ENCODE measurements at regions not wholly inside any gene's neighbourhood (a gene's known extent, or its start where the extent isn't known, plus 50 kb on each side); places are given as distances from the start of the nearest gene placed in this dataset.

DNA sequence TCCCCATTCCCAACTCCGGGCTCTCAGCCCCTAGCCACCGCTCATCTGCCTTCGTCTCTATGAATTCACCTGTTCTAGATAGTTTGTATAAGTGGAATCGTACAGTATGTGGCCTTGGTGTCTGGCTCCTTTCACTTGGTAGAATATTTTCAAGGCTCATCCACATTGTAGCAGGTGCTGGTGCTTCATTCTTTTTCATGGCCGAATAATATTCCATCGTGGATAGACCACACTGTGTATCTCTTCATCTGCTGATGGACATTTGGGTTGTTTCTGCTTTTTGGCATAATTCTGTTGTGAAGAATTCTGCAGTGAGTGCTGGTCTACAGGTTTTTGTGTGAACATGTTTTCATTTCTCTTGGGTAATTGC, 324.2 kb downstream of the SEC14L1 start:
- no peak for DNase-seq
- peaks cover 0 to 1% (median 0%) of the 10 kb centered on the region in 9 donors for H3K9me3 Mint-ChIP-seq
- no peak for ATAC-seq
- peak overlapping the region; percentile 70 to 88 (median 81) for H3K4me3 Mint-ChIP-seq
- H3K36me3 Mint-ChIP-seq = peaks cover 0 to 49% (median 16%) of the 10 kb centered on the region in 3 donors
- POLR2A ChIA-PET = interaction anchor here (0.6 to 74.5 kb wide), 9 partner anchors 8 to 493 kb away, joined by 5 to 5369 read pairs (median 13); partner anchors contain the start of gene TNRC6C
- peaks cover 45 to 94% (median 92%) of the 10 kb centered on the region in 4 donors for H3K4me1 Mint-ChIP-seq
- H3K27ac Mint-ChIP-seq = peak overlapping the region; percentile 75 to 99 (median 94)
- H3K27me3 Mint-ChIP-seq = no peaks in the 10 kb centered on the region

DNA sequence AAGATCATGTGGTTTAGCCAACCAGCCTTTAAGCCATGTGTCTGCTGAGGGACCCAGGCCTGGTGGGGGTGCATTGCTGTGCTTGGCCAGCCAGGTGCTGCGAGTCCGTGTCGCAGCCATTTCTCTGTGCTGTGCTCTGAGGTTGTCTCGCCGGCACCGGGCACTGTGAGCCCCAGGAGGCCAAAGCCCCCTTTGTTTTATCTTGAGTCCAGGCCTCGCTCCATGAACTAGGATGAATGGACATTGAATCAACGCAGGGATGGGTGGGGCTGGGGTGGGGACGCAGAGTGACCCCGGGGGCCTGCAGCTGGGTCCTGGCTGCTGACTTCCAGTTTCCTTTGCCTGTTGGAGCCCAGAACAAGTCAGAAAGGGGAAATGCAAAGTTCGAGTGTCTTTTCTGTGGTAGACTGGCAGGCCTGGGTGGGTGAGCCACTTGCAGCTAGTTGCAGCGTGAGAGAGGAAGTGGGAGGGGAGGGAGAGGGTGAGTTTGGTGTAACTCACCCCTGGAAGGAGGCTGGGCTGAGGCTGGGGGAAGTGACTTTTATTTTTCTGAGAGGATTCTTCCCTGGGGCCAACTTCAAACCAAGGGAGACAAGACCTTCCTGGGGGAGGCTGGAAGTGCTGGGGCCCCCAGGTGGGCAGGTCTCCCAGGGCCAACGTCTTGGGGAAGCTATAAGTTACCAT, 324.7 kb downstream of the SEC14L1 start:
- peaks cover 0 to 54% (median 18%) of the 10 kb centered on the region in 3 donors for H3K36me3 Mint-ChIP-seq
- peaks cover 0 to 6% (median 0%) of the 10 kb centered on the region in 9 donors for H3K9me3 Mint-ChIP-seq
- DNase-seq (peak in 9 of 10 donors; percentile 70 to 92 (median 80)), ATAC-seq (peak; percentile 82 to 95)
- POLR2A ChIA-PET = interaction anchor here (0.6 to 74.5 kb wide), 12 partner anchors 8 to 493 kb away, joined by 3 to 5369 read pairs (median 7); partner anchors contain the start of gene TNRC6C
- H3K4me3 Mint-ChIP-seq = peak overlapping the region; percentile 70 to 88 (median 81)
- peaks cover 48 to 94% (median 92%) of the 10 kb centered on the region in 4 donors for H3K4me1 Mint-ChIP-seq
- H3K27ac Mint-ChIP-seq = peak overlapping the region; percentile 75 to 99 (median 94)
- no peaks in the 10 kb centered on the region for H3K27me3 Mint-ChIP-seq

DNA sequence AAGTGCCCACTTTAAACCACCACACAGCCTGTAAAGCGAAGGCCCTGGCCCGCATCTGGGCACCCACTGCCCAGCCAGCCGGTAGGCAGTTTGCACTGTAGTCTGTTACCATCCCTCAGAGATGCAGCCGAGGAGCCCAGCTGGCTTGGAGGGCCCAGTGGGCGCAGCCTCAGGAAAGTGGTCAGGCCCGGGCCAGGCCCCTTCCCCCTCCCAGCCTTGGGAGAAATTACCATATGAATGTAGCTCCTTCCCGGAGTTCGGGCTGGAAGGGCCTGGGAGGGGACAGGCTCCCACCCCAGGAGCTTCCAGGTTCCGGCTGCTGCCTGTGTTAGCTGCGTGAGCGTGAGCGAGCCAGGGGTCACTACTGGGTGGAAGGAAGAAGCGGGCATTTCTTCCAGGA, 325.4 kb downstream of the SEC14L1 start:
- Mint-ChIP-seq H3K27ac (peak overlapping the region; percentile 75 to 99 (median 94)), H3K4me3 (peak overlapping the region; percentile 70 to 88 (median 81)), H3K27me3 (no peaks in the 10 kb centered on the region), H3K9me3 (peaks cover 0 to 10% (median 0%) of the 10 kb centered on the region in 9 donors), H3K4me1 (peaks cover 51 to 95% (median 93%) of the 10 kb centered on the region in 4 donors), H3K36me3 (peaks cover 0 to 61% (median 22%) of the 10 kb centered on the region in 3 donors)
- no peak for DNase-seq
- peak in 1 of 2 donors; percentile 15 for ATAC-seq
- POLR2A ChIA-PET = interaction anchor here (0.7 to 74.5 kb wide), 13 partner anchors 7 to 639 kb away, joined by 3 to 5369 read pairs (median 5); no protein-coding TSS in a partner anchor

DNA sequence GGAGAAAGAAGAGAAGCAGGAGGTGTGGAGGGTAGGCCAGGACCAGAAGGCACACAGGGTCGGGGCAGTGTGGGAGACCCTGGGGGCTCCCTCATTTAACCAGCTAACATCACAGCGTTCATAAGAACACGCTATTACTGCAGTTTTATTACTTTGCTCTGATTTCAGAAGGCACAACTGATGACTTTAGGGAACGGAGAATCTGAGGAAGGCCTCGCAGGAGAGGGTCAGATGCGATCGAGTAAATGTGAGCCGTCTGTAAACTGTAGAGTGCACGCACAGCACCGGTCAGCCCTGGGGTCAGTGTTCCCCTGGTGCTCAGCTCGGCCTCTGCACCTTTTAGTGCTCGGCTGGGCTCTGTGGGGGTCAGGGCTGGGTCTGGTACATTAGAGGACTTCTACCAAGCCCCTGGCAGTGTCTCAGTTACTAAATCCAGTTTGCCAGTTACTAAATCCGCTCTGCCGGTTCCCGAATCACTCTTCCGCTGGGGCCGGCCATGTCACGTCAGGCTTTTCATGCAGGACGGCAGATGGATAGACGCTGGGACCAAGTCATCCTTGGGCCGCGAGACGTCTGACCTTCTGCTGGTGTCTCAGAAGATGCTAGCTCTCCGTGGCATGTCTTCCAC, 325.9 kb downstream of the SEC14L1 start:
- H3K4me1 Mint-ChIP-seq = peaks cover 48 to 95% (median 93%) of the 10 kb centered on the region in 4 donors
- peak overlapping the region; percentile 36 to 88 (median 78) for H3K4me3 Mint-ChIP-seq
- no peaks in the 10 kb centered on the region for H3K27me3 Mint-ChIP-seq
- peak overlapping the region; percentile 75 to 99 (median 94) for H3K27ac Mint-ChIP-seq
- peaks cover 0 to 10% (median 0%) of the 10 kb centered on the region in 9 donors for H3K9me3 Mint-ChIP-seq
- peaks cover 0 to 63% (median 24%) of the 10 kb centered on the region in 3 donors for H3K36me3 Mint-ChIP-seq
- DNase-seq (no peak), ATAC-seq (no peak)
- POLR2A ChIA-PET = interaction anchor here (0.7 to 74.5 kb wide), 12 partner anchors 8 to 639 kb away, joined by 3 to 5369 read pairs (median 7); no protein-coding TSS in a partner anchor

DNA sequence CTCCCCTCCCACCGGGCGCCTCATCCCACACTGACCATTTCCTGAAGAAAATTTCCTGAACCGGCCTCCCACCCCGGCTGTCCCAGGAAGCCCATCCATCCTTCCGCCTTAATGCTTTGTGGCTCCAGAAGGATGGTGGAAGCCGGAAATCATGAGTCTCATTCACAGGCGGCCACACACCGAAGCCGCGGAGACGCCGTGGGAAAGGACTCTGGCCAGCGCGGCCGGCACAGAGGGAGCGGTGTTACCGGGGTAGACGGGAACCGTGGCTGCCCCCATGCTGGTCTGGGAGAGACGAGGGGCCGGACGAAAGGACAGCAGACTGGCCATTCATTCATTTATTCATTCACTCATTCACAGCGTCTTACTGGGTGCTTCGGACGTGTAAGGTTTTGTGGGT, 326.8 kb downstream of the SEC14L1 start:
- ATAC-seq (no peak), DNase-seq (no peak)
- peaks cover 0 to 10% (median 0%) of the 10 kb centered on the region in 9 donors for H3K9me3 Mint-ChIP-seq
- H3K27me3 Mint-ChIP-seq = no peaks in the 10 kb centered on the region
- POLR2A ChIA-PET = interaction anchor here (1.2 to 74.5 kb wide), 6 partner anchors 10 to 54 kb away, joined by 3 to 5369 read pairs (median 8); no protein-coding TSS in a partner anchor
- H3K4me1 Mint-ChIP-seq = peaks cover 54 to 97% (median 95%) of the 10 kb centered on the region in 4 donors
- peak overlapping the region in 4 of 10 donors; percentile 26 to 84 (median 58) for H3K4me3 Mint-ChIP-seq
- peak overlapping the region in 8 of 10 donors; percentile 33 to 97 (median 89) for H3K27ac Mint-ChIP-seq
- peaks cover 0 to 67% (median 24%) of the 10 kb centered on the region in 3 donors for H3K36me3 Mint-ChIP-seq

DNA sequence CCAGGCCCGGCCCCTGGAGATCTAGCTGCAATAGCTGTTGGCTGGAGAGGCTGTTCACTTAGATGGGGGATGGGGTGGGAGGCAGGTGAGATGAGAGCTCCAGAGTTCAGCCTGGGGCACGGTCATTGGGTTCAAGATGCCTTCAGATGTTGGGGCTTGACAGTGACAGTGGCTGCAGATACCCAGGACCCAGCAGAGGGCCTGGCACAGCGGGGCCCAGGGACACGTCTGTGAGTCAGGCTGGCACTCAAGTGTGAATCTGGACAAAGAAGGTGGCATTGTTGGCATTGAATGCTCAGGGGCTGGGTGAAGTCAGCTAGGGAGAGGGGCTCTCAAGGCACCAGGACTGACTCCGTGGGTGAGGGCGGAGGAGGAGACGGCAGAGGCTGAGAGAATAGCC, 328.1 kb downstream of the SEC14L1 start:
- no peaks in the 10 kb centered on the region for H3K27me3 Mint-ChIP-seq

DNA sequence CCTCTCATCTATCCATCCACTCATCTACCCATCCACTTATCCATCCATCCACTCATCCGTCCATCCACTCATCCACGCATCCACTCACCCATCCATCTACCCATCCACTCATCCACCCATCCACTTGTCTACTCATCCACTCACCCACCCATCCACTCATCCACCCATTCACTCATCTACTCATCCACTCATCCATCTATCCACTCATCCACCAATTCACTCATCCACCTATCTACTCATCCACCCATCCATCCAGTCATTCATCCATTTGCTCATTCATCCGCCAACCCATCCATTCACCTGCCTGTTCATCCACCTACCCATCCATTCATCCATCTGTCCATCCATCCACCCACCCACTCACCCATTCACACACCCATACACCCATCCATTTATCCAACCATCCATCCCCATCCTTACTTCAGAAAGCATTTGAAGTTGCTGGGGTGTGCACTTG, 329.6 kb downstream of the SEC14L1 start:
- Mint-ChIP-seq H3K27ac (peak overlapping the region; percentile 71 to 97 (median 90)), H3K4me3 (peak overlapping the region in 9 of 10 donors; percentile 8 to 90 (median 62)), H3K27me3 (no peaks in the 10 kb centered on the region), H3K36me3 (peaks cover 0 to 80% (median 18%) of the 10 kb centered on the region in 3 donors), H3K4me1 (peaks cover 60 to 100% (median 97%) of the 10 kb centered on the region in 4 donors), H3K9me3 (peaks cover 0 to 10% (median 0%) of the 10 kb centered on the region in 9 donors)
- no peak for ATAC-seq
- POLR2A ChIA-PET = interaction anchor here (0.6 to 9.9 kb wide), 4 partner anchors 17 to 488 kb away, joined by 3 to 304 read pairs (median 21); partner anchors contain the start of gene TNRC6C
- DNase-seq = no peak

More for the DNA sequence above, 328.1 kb downstream of the SEC14L1 start:
- Mint-ChIP-seq H3K36me3 (peaks cover 0 to 76% (median 21%) of the 10 kb centered on the region in 3 donors), H3K27ac (peak overlapping the region; percentile 85 to 97 (median 89)), H3K4me1 (peaks cover 56 to 100% (median 97%) of the 10 kb centered on the region in 4 donors), H3K9me3 (peaks cover 0 to 10% (median 0%) of the 10 kb centered on the region in 9 donors), H3K4me3 (peak overlapping the region in 9 of 10 donors; percentile 6 to 90 (median 72))
- ATAC-seq (no peak), DNase-seq (no peak)
- POLR2A ChIA-PET = interaction anchor here (0.8 to 74.5 kb wide), 10 partner anchors 9 to 94 kb away, joined by 3 to 5369 read pairs (median 6); no protein-coding TSS in a partner anchor

DNA sequence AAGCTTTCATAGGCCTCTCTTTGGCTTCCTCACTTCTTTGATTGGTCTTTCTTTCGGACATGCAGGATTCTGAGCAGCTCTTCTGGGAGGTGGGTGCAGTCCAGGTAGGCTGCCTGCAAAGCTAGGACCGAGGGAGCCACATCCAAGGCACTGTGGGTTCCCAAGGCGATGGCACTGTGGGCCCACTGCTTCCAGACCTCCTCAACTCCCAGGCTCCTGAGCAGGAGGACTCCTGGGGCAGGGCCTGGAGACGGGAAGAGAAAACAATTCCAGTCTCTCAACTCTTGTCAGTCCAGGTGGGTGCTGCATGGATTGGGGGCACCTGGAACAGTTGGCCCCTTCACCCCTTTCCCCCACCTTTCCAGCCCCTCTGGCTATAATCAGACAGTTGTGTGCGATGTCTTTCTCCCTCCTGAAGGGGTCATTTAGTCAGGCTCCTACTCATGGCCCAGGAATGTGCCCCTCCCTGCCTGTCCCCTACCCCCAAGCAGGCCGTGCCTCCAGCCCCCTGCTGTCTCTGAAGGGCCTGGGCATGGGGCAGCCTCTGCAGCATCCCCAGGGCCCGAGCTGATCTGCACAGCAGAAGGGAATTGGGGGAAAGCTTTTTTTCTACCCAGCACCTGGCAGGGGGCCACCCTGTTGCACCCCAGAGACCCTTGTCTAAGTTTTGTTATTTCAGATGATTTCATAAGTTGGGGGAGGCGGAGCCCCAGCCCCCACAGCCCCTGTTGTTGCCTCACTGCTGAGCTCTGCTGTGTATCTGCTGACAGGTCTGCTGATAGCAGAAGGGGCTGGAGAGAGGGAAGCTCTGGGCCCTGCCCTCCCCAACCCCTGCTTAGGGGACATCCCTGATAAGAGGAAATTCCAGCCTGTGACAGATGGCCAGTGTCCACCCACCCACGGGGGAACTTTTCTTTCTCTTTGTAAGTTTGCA, 330.3 kb downstream of the SEC14L1 start:
- POLR2A ChIA-PET = interaction anchor here (0.6 to 9.9 kb wide), 7 partner anchors 11 to 487 kb away, joined by 3 to 304 read pairs (median 39); partner anchors contain the start of gene TNRC6C
- H3K4me3 Mint-ChIP-seq = peak overlapping the region; percentile 20 to 90 (median 70)

DNA sequence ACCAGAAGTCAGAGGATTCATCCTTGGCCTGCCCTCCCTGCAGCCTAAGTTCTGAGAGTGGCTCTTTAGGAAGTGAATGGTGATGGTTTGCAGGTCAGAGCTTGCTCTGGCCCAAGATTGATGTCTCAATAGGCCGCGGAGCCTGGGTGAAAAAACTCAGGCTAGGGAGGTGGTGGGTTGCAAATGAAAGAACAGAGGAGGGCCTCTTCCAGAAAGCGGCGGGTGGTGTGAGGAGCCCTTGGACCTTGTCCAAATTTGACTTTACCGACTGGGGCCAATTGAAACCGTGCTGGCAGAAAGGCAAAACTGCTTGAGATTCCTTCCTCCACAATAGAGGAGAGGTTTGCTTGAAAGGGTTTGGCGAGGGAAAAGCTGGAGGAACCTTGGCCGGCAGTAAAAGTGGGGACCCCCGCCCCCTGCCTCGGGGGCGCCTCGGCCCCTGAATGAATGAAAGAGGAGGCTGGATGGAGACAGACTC, 331.3 kb downstream of the SEC14L1 start:
- no peak for DNase-seq
- POLR2A ChIA-PET = interaction anchor here (0.7 to 9.9 kb wide), 8 partner anchors 9 to 72 kb away, joined by 3 to 304 read pairs (median 23); no protein-coding TSS in a partner anchor
- Mint-ChIP-seq H3K36me3 (peaks cover 0 to 72% (median 14%) of the 10 kb centered on the region in 3 donors), H3K4me1 (peaks cover 63 to 100% (median 97%) of the 10 kb centered on the region in 4 donors), H3K9me3 (peaks cover 0 to 10% (median 0%) of the 10 kb centered on the region in 9 donors), H3K27me3 (no peaks in the 10 kb centered on the region), H3K27ac (peak overlapping the region; percentile 85 to 98 (median 95)), H3K4me3 (peak overlapping the region; percentile 20 to 90 (median 70))
- ATAC-seq = no peak

More for the DNA sequence above, 330.3 kb downstream of the SEC14L1 start:
- ATAC-seq (no peak), DNase-seq (no peak)
- peaks cover 0 to 77% (median 18%) of the 10 kb centered on the region in 3 donors for H3K36me3 Mint-ChIP-seq
- peaks cover 63 to 100% (median 97%) of the 10 kb centered on the region in 4 donors for H3K4me1 Mint-ChIP-seq
- H3K27ac Mint-ChIP-seq = peak overlapping the region; percentile 22 to 97 (median 93)
- H3K27me3 Mint-ChIP-seq = no peaks in the 10 kb centered on the region
- H3K9me3 Mint-ChIP-seq = peaks cover 0 to 10% (median 0%) of the 10 kb centered on the region in 9 donors

DNA sequence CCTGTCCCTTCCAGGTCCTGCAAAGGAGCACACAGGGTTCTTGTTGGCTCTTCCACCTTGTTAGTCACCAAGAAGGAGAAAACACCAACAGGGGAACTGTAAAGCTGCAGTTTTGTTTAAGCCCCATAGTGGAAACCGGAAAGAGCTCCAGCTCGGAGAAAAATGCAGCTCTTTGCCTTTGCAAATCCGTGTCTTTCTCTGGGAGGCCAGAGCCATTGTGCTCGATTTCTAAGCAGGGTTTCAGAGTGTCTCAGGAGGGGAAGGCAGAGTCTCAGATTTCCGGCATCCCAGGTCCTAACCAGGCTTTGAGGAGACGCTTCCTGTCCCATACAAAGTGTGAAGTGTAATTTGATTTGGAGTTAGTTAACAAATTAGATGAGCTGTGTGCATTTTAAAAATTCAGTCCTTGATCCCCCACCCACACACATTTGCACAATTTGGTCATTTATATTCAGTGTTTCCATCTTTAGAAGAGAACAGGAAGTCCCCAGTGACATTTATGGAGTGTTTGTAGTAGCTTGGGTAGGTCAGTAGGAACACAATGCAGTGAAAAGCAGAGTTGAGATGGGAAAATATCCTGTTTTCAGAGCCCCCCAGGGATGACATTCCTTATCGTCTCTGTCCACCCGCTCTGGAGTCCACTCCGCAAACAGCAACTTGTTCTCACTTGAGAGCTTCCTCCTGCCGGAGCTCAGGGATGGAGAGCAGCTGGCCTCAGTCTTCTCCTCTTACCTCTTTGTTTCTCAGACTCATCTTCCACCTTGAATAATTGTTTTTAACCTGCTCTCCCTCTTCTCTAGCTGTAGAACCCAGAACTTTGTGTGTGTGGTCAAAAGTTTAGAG, 331.9 kb downstream of the SEC14L1 start:
- POLR2A ChIA-PET = interaction anchor here (0.6 to 9.9 kb wide), 12 partner anchors 9 to 141 kb away, joined by 3 to 304 read pairs (median 6); no protein-coding TSS in a partner anchor
- Mint-ChIP-seq H3K36me3 (peaks cover 0 to 74% (median 14%) of the 10 kb centered on the region in 3 donors), H3K27me3 (no peaks in the 10 kb centered on the region), H3K27ac (peak overlapping the region; percentile 85 to 98 (median 95)), H3K4me1 (peaks cover 70 to 100% (median 99%) of the 10 kb centered on the region in 4 donors), H3K9me3 (peaks cover 0 to 10% (median 0%) of the 10 kb centered on the region in 9 donors), H3K4me3 (peak overlapping the region; percentile 20 to 90 (median 70))
- ATAC-seq = peak; percentile 26 to 27
- no peak for DNase-seq

Data from naive thymus-derived CD8-positive, alpha-beta T cell (primary cell).